ENCODE measurements at regions not wholly inside any gene's neighbourhood (a gene's known extent, or its start where the extent isn't known, plus 50 kb on each side); places are given as distances from the start of the nearest gene placed in this dataset.

DNA sequence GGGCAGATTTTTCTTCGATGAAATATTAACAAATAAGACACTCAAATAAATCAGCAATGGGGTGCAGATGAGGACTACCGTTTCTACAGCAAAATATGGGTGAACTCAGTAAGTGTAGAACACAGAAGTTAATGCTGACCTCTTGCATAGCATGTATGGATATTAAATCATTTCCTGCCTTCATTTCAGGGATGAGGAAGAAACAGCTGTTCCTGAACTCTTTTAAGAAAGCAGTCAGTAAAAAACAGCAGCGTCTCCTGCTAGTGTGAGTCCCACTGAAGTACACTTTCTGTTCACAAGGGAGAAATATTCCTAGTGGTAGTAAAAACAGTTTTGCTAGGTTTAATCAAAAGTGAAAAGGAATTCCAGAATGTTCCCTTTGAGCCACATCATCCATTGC lies 379.0 kb downstream of the ZEB2 start:
- ATAC-seq (no peak), DNase-seq (no peak)
- TF ChIP-seq POLR2A (IDR thresholded peaks at IDR 0.05), result no peak
- TF ChIP-seq CTCF (IDR thresholded peaks at IDR 0.05), result no peak
- H3K4me1 ChIP-seq, result no peaks in the 10 kb centered on the region
- H3K27ac ChIP-seq, result no peak overlapping the region
- intact Hi-C loops (cut with DNase I), result no loop called here
- H3K36me3 ChIP-seq (replicated peaks in 1 of 2; ENCODE audit: insufficient read depth in 1 of 2, low read depth in 2 of 2), result no peaks in the 10 kb centered on the region
- peaks cover 0 to 3% (median 0%) of the 10 kb centered on the region in 3 donors for H3K9me3 ChIP-seq
- no peaks in the 10 kb centered on the region for H3K27me3 ChIP-seq
- 82 to 89% methylated on average over 3 of the region's 3 CpGs for WGBS, 2 donors
- no peak overlapping the region for H3K4me3 ChIP-seq

- TF ChIP-seq CTCF (IDR thresholded peaks at IDR 0.05), result no peak
- TF ChIP-seq POLR2A (IDR thresholded peaks at IDR 0.05), result no peak
- WGBS, 2 donors, result 88 to 92% methylated on average over 5 of the region's 5 CpGs
- ATAC-seq, result no peak
These were observed 382.1 kb downstream of the ZEB2 start for GRCh38 chr2:144137705-144138428.

DNA sequence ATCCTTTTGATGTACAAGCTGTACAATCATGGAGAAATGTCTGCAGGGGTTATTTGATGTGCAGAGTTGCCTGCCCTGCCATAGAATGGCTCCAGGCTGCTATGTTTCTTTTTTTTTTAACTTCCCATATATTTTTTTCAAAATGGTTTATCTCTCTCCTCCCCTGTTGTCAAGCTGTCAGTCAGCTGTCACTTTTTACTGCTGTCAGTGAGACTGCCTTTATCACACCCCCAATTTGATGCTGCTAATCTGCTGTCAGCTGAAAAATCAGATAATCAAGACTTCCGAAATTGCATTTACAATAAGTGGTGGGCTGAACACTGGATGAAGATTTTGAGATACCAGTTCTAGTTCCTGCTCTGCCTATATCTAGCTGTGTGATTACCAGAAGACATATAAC lies 382.6 kb downstream of the ZEB2 start:
- Histone ChIP-seq H3K4me1 (no peaks in the 10 kb centered on the region), H3K9me3 (peaks cover 0 to 3% (median 0%) of the 10 kb centered on the region in 3 donors), H3K27me3 (no peaks in the 10 kb centered on the region), H3K27ac (no peak overlapping the region), H3K4me3 (no peak overlapping the region), H3K36me3 (replicated peaks in 1 of 2; ENCODE audit: insufficient read depth in 1 of 2, low read depth in 2 of 2) (no peaks in the 10 kb centered on the region)
- ATAC-seq (no peak), DNase-seq (no peak)
- TF ChIP-seq POLR2A (IDR thresholded peaks at IDR 0.05) (no peak), CTCF (IDR thresholded peaks at IDR 0.05) (no peak)
- WGBS, 2 donors, result 79 to 87% methylated on average over 1 of the region's 1 CpG
- intact Hi-C loops (cut with DNase I), result no loop called here

More at GRCh38 chr2:144137705-144138428, 382.1 kb downstream of the ZEB2 start:
- Histone ChIP-seq H3K4me3 (no peak overlapping the region), H3K27me3 (no peaks in the 10 kb centered on the region), H3K9me3 (peaks cover 0 to 3% (median 0%) of the 10 kb centered on the region in 3 donors), H3K27ac (no peak overlapping the region), H3K4me1 (no peaks in the 10 kb centered on the region), H3K36me3 (replicated peaks in 1 of 2; ENCODE audit: insufficient read depth in 1 of 2, low read depth in 2 of 2) (no peaks in the 10 kb centered on the region)
- DNase-seq, result peak in 1 of 4 donors; percentile 4
- intact Hi-C loops (cut with DNase I), result no loop called here

DNA sequence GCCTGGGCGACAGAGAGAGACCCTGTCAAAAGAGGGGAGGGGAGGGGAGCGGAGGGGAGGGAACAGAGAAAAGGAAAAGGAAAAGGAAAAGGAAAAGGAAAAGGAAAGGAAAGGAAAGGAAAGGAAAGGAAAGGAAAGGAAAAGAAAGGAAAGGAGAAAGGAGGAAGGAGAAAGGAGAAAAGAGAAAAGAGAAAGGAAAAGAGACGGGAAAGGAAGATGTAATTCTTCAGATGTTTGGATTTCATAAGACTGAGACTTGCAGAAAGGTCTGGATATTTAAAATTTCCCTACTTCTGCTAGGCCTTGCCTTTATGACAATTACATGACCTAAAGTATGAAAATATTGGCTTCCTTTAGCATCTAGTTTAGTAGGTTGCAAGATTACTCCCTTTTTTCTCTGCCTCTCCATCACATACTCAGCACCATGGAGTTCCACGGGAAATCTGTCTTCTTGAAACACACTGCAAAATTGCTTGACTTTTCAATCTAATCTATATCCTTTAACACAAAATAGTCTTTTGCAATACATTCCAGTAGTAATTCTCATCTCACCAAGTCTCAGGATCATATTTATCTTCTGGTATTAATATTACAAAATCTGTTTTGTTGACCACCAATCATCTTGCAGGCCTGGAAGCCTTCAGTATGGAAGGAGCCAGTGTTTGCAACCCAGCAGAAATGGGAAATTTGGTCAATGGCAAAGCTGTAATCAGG lies 383.5 kb downstream of the ZEB2 start:
- Histone ChIP-seq H3K4me1 (no peaks in the 10 kb centered on the region), H3K4me3 (no peak overlapping the region), H3K27me3 (no peaks in the 10 kb centered on the region), H3K27ac (no peak overlapping the region), H3K36me3 (replicated peaks in 1 of 2; ENCODE audit: insufficient read depth in 1 of 2, low read depth in 2 of 2) (no peaks in the 10 kb centered on the region), H3K9me3 (peaks cover 0 to 3% (median 0%) of the 10 kb centered on the region in 3 donors)
- no peak for TF ChIP-seq POLR2A (IDR thresholded peaks at IDR 0.05)
- no peak for TF ChIP-seq CTCF (IDR thresholded peaks at IDR 0.05)
- WGBS, 2 donors, result 93% methylated on average over 4 of the region's 4 CpGs
- ATAC-seq (no peak), DNase-seq (no peak)
- intact Hi-C loops (cut with DNase I), result no loop called here
